Inflammatory macrophage treated with lipopolysaccharide for 4 hours (primary cell): ENCODE measurements at regions not wholly inside any gene's neighbourhood (a gene's known extent, or its start where the extent isn't known, plus 50 kb on each side); places are given as distances from the start of the nearest gene placed in this dataset.

Experiments
- DNase-seq: peaks from one replicate; pipeline ENCODE4 v3.0.0-alpha.2; 2020

GRCh38 chr4:181289198-181289597 lies 954.0 kb upstream of the TENM3 start:
- DNase-seq, result no peak

DNA sequence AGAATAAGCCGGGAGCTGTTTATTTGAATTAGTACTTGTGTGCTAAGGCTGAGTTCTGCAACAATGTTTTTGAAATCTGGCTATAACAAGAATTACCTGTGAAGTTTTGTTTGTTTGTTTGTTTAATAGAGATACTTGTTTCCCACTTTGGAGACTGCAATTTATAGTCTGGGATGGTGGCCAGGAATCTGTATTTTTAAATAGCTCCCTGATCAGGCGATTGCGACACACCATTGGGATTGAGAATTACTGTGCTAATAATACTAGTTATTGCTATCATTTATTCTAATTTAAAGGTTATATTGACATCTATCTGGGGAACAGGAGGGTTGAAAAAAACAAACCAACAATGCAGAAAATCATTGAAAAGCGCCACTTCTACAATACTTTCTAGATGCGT lies 951.6 kb upstream of the TENM3 start:
- DNase-seq, result no peak

GRCh38 chr4:181293014-181293413 lies 950.2 kb upstream of the TENM3 start:
- DNase-seq, result no peak

DNA sequence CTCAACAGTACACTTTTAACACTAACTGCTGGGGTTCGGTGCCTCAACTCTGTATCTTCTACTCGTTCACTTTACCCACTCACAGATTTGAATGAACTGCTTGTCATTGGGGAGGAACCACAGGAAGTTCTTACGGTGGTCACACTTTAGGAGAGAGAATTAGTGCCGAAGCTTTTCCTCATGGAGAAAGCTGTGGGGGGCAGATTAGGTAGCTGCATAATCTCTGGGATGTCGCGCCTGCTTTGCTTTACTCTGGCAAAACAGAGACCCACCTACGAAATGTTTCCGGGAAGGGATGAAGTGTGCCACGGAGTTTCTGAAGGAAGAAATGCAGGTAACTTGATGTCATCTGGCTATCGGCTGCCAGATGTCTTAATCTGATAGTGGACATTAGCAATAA lies 949.7 kb upstream of the TENM3 start:
- no peak for DNase-seq

DNA sequence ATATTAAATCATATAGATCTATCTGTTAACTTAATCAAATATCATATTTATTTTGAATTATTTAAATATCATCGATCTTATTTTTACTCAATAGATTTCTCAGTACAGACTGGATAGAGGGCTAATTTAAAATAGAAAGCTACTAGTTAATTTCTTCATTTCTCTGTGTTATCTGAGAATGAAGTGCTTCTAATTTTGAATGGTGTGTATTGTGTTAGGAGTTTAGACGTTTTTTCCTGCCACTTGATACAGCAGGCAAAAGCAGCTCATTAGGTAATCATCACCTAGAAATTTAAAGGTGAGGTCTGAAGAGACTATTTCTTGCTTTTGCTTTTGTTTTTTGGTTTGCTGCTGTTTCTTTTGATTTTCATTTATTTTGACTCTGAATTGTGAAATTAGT lies 948.8 kb upstream of the TENM3 start:
- DNase-seq, result no peak

GRCh38 chr4:181301735-181302710 lies 941.2 kb upstream of the TENM3 start:
- DNase-seq, result peak; percentile 30

GRCh38 chr4:181307824-181308223 lies 935.4 kb upstream of the TENM3 start:
- DNase-seq, result no peak

DNA sequence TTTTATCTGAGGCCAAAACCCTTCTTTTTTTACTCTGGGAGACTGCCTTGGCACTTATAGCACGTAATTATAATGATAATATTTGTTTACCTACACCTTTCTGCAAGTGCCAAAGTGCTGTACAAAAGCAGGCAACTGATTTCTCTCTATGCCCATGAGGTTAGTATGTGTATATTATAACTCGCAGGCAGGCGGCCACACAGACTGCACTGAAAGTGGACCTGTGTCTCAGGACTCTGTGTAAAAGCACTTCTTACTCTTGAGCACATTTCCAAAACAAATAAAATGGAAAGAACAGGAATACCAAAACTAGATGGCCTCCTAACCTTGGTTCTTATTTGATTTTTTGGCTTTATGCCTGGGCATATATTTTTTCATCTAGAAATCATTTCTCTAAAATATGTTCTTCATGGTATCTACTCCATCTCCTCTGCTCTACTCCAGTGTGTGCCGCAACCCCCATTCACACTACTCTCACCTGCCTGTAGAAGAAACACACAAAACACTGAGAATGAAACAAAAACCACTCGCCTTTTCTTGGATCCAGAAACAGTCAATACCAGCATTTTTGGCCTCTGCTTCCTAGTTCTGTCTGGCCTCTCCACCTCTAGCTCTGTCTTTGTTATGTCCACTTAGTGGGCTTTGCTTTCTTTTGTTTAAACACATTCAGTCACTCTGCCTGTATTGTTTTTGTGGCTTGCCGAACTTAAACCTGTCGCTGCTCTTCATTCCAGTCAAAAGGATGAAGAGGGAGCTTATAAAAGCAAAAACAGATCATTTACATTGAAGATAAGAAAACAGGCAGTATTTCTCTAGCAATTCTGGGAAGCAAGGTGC lies 934.5 kb upstream of the TENM3 start:
- DNase-seq, result no peak

DNA sequence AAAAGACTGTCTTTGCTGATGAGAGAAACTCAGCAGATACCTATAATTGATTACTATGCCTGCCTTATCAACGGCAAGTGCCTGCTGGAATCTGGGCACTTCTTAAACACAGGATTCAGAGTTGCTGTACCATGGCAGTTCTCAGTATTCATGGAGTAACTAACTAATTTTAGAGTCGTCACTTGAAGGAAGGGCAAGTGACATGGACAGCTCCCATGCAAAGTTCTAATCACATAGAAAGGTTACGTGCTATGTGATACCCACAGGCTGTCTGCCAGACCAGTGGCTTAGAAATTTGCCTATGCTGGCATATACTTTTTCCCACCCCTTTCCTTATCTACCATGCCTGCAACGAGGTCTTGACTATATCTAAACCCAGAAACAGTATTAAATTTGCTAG lies 931.1 kb upstream of the TENM3 start:
- DNase-seq, result no peak

- DNase-seq, result no peak
Observed at GRCh38 chr4:181319629-181320028, 923.6 kb upstream of the TENM3 start.

DNA sequence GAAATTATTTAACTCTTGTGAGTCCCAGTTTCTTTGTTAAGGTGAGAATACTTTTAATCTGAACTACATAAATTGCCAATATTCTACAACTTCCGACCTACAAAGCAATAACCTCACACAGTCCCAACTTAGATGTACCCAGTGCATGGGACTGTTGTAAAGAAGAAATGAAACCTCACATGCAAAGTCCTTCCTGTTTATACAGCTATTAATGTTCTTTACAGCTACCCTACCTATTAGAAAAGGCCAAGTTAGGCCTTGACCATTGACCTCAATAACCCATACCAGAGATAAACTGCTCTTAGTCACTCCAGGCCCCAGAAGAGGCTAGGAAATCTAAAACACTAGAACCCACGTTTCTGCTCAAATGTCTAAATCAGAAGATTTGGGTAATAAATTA lies 920.1 kb upstream of the TENM3 start:
- no peak for DNase-seq

DNA sequence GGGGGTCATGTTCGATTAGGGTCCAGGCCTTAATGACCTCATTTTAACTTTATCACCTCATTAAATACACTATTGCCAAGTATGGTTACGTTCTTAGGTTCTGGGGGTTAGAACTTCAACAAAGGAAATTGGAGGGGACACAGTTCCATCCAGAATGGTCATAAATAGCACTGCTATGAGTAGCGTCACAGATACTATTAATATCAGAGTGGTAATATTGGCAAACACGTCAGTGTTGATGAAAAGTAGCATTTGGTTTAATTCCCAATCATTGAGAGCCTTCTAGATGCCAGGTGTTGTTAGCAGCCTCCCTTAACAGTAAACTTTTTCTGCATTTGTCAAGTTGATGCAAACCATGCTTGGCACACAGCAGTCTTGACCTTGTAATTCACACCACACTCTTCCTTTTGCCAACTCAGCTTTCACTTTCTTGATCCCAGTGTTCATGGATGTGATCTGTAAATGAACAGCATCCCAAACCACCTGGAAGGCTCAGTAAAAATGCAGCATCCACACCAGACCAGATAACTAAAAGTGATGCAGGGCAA lies 912.5 kb upstream of the TENM3 start:
- DNase-seq, result no peak

DNA sequence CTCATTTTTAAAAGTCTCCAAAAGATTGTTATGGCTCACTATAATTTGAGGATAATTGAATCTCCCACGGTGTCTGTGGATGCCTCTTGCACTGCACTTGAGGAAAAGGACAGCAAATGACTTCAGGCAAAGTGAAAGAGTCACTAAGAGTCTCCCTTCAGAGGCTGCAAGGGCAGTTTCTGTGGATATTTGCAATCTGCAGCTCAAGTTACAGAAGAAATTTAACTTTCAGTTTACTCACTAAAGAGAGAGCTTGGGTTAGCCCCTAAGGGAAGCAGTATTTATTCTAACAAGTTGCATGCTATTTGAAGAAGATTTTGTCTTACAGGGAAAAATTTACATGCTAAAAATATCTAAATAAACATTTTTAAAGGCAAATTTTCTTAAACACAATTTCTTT lies 912.0 kb upstream of the TENM3 start:
- no peak for DNase-seq

DNA sequence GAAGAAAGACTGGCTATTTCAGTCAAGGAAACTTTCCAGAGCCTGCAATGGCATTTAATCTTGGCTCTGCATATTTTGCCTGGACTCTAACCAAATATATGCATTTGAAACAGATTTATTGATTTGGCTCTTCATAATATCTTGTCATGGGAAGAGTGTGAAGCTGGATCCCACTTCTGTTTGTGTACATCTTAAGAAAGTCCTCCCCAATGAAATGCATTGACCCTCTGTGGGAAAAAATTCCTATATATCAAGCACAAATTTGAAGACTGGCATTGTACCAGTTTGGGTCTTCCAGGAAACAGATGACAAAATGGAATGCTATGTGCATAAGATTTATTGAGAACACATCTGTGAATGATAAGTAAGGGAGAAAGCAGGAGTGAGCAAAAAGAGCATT lies 897.3 kb upstream of the TENM3 start:
- no peak for DNase-seq

GRCh38 chr4:181350615-181351415 lies 892.4 kb upstream of the TENM3 start:
- DNase-seq, result no peak

- DNase-seq, result no peak
Observed at GRCh38 chr4:181364504-181364903, 878.7 kb upstream of the TENM3 start.

GRCh38 chr4:181365671-181366070 lies 877.5 kb upstream of the TENM3 start:
- DNase-seq, result no peak

- DNase-seq, result no peak
Observed at GRCh38 chr4:181372014-181372413, 871.2 kb upstream of the TENM3 start.

DNA sequence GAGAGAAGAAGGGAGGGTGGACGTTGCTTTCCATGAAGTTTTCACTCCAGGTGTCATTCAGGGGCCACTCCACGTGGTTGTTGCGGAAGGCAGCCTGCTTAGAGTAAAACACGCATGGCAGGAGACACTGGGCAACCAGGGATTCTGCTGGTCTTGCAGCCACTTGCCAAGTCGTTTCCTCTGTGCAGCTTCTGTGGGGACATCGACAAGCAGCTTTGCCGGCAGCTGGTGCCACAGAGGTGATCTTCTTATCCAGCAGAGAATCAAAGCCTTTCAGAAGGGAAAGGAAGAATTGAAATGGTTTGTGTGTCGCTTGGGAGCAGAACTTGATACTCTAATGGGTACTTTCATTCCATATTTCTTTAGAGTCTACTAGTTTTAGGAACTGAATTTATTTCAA lies 867.1 kb upstream of the TENM3 start:
- no peak for DNase-seq

GRCh38 chr4:181388061-181388460 lies 855.1 kb upstream of the TENM3 start:
- DNase-seq, result no peak

- no peak for DNase-seq
Observed at GRCh38 chr4:181416966-181417365, 826.2 kb upstream of the TENM3 start.

GRCh38 chr4:181418496-181418895 lies 824.7 kb upstream of the TENM3 start:
- DNase-seq, result no peak

DNA sequence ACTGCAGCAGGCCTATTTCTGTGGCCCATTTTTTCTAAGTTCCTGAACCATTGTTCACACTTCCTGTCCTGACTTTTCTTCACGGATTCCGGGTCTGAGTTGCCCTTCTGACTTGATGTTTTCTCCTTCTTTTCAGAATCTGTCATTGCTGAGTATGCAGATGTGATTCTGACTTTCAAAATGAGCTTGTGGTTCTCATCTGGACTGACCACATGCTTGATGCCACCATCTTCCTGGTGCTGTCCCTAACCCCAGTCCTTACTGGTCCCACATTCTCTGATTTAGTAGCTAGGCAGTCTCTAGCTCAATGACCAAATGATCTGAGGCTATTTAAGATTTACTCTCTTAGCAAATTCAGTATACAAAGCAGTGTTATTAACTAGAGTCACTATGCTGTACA lies 822.3 kb upstream of the TENM3 start:
- DNase-seq, result no peak
